ENCODE measurements at regions not wholly inside any gene's neighbourhood (a gene's known extent, or its start where the extent isn't known, plus 50 kb on each side); places are given as distances from the start of the nearest gene placed in this dataset.

DNA sequence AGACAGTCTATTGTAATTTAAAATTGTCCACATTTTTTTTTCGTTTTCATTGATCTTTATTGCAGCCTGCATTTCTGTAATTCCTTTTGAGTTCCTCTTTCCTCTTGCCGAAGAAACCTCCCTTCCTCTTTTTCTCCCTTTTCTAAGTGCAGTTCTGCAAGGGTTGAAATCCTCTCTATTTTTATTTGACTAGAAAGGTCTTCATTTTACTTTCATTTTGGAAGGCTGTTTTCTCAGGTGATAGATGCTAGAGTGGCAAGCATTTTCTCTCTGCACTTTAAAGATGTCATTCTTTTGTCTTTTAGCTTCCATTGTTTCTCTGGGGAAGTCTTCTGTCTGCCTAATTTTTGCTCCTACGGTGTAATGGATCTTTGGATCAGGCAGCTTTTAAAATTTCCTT, 248.5 kb downstream of the SMARCA2 start (continued):
- TF ChIP-seq, protein P1, sequence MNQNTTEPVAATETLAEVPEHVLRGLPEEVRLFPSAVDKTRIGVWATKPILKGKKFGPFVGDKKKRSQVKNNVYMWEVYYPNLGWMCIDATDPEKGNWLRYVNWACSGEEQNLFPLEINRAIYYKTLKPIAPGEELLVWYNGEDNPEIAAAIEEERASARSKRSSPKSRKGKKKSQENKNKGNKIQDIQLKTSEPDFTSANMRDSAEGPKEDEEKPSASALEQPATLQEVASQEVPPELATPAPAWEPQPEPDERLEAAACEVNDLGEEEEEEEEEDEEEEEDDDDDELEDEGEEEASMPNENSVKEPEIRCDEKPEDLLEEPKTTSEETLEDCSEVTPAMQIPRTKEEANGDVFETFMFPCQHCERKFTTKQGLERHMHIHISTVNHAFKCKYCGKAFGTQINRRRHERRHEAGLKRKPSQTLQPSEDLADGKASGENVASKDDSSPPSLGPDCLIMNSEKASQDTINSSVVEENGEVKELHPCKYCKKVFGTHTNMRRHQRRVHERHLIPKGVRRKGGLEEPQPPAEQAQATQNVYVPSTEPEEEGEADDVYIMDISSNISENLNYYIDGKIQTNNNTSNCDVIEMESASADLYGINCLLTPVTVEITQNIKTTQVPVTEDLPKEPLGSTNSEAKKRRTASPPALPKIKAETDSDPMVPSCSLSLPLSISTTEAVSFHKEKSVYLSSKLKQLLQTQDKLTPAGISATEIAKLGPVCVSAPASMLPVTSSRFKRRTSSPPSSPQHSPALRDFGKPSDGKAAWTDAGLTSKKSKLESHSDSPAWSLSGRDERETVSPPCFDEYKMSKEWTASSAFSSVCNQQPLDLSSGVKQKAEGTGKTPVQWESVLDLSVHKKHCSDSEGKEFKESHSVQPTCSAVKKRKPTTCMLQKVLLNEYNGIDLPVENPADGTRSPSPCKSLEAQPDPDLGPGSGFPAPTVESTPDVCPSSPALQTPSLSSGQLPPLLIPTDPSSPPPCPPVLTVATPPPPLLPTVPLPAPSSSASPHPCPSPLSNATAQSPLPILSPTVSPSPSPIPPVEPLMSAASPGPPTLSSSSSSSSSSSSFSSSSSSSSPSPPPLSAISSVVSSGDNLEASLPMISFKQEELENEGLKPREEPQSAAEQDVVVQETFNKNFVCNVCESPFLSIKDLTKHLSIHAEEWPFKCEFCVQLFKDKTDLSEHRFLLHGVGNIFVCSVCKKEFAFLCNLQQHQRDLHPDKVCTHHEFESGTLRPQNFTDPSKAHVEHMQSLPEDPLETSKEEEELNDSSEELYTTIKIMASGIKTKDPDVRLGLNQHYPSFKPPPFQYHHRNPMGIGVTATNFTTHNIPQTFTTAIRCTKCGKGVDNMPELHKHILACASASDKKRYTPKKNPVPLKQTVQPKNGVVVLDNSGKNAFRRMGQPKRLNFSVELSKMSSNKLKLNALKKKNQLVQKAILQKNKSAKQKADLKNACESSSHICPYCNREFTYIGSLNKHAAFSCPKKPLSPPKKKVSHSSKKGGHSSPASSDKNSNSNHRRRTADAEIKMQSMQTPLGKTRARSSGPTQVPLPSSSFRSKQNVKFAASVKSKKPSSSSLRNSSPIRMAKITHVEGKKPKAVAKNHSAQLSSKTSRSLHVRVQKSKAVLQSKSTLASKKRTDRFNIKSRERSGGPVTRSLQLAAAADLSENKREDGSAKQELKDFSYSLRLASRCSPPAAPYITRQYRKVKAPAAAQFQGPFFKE (tag by site-specific recombination; IDR thresholded peaks at IDR 0.05; ENCODE audit: borderline replicate concordance): no peak
- TF ChIP-seq IKZF3 (tag by site-specific recombination; IDR thresholded peaks at IDR 0.05) (no peak), SP7 (tag by site-specific recombination; IDR thresholded peaks at IDR 0.05) (no peak), ZNF791 (tag by site-specific recombination; IDR thresholded peaks at IDR 0.05) (no peak), OVOL3 (tag by site-specific recombination; IDR thresholded peaks at IDR 0.05) (no peak), ZNF239 (tag by site-specific recombination; IDR thresholded peaks at IDR 0.05) (no peak), SP3 (tag by site-specific recombination; IDR thresholded peaks at IDR 0.05) (no peak), ZNF138 (tag by site-specific recombination; IDR thresholded peaks at IDR 0.05; ENCODE audit: borderline replicate concordance) (no peak), ZIC2 (tag by site-specific recombination; IDR thresholded peaks at IDR 0.05) (no peak), ZNF24 (tag by site-specific recombination; IDR thresholded peaks at IDR 0.05) (no peak)
- TF ChIP-seq, protein P2, sequence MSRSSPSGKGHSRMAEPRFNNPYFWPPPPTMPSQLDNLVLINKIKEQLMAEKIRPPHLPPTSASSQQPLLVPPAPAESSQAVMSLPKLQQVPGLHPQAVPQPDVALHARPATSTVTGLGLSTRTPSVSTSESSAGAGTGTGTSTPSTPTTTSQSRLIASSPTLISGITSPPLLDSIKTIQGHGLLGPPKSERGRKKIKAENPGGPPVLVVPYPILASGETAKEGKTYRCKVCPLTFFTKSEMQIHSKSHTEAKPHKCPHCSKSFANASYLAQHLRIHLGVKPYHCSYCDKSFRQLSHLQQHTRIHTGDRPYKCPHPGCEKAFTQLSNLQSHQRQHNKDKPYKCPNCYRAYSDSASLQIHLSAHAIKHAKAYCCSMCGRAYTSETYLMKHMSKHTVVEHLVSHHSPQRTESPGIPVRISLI (tag by site-specific recombination; IDR thresholded peaks at IDR 0.05): no peak
- TF ChIP-seq, protein P3, sequence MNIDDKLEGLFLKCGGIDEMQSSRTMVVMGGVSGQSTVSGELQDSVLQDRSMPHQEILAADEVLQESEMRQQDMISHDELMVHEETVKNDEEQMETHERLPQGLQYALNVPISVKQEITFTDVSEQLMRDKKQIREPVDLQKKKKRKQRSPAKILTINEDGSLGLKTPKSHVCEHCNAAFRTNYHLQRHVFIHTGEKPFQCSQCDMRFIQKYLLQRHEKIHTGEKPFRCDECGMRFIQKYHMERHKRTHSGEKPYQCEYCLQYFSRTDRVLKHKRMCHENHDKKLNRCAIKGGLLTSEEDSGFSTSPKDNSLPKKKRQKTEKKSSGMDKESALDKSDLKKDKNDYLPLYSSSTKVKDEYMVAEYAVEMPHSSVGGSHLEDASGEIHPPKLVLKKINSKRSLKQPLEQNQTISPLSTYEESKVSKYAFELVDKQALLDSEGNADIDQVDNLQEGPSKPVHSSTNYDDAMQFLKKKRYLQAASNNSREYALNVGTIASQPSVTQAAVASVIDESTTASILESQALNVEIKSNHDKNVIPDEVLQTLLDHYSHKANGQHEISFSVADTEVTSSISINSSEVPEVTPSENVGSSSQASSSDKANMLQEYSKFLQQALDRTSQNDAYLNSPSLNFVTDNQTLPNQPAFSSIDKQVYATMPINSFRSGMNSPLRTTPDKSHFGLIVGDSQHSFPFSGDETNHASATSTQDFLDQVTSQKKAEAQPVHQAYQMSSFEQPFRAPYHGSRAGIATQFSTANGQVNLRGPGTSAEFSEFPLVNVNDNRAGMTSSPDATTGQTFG (tag by site-specific recombination; IDR thresholded peaks at IDR 0.05; ENCODE audit: borderline replicate concordance): no peak
- TF ChIP-seq, protein P4, sequence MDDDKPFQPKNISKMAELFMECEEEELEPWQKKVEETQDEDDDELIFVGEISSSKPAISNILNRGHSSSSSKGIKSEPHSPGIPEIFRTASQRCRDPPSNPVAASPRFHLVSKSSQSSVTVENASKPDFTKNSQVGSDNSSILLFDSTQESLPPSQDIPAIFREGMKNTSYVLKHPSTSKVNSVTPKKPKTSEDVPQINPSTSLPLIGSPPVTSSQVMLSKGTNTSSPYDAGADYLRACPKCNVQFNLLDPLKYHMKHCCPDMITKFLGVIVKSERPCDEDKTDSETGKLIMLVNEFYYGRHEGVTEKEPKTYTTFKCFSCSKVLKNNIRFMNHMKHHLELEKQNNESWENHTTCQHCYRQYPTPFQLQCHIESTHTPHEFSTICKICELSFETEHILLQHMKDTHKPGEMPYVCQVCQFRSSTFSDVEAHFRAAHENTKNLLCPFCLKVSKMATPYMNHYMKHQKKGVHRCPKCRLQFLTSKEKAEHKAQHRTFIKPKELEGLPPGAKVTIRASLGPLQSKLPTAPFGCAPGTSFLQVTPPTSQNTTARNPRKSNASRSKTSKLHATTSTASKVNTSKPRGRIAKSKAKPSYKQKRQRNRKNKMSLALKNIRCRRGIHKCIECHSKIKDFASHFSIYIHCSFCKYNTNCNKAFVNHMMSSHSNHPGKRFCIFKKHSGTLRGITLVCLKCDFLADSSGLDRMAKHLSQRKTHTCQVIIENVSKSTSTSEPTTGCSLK (tag by site-specific recombination; IDR thresholded peaks at IDR 0.05): no peak
- TF ChIP-seq, protein P5, sequence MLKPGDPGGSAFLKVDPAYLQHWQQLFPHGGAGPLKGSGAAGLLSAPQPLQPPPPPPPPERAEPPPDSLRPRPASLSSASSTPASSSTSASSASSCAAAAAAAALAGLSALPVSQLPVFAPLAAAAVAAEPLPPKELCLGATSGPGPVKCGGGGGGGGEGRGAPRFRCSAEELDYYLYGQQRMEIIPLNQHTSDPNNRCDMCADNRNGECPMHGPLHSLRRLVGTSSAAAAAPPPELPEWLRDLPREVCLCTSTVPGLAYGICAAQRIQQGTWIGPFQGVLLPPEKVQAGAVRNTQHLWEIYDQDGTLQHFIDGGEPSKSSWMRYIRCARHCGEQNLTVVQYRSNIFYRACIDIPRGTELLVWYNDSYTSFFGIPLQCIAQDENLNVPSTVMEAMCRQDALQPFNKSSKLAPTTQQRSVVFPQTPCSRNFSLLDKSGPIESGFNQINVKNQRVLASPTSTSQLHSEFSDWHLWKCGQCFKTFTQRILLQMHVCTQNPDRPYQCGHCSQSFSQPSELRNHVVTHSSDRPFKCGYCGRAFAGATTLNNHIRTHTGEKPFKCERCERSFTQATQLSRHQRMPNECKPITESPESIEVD (tag by site-specific recombination; IDR thresholded peaks at IDR 0.05): no peak
